GM12873 (cell line): ENCODE measurements at regions not wholly inside any gene's neighbourhood (a gene's known extent, or its start where the extent isn't known, plus 50 kb on each side); places are given as distances from the start of the nearest gene placed in this dataset.

Source experiments
- TF ChIP-seq, protein P1 (sequence below): IDR thresholded peaks from 2 replicates; pipeline ENCODE4 v1.5.1; 2012; ENCODE audit warnings: low read depth, mild to moderate bottlenecking, moderate library complexity, low read length, control low read depth; ENCODE audit not compliant: insufficient read depth; ENCODE audit errors: missing control alignments

DNA sequence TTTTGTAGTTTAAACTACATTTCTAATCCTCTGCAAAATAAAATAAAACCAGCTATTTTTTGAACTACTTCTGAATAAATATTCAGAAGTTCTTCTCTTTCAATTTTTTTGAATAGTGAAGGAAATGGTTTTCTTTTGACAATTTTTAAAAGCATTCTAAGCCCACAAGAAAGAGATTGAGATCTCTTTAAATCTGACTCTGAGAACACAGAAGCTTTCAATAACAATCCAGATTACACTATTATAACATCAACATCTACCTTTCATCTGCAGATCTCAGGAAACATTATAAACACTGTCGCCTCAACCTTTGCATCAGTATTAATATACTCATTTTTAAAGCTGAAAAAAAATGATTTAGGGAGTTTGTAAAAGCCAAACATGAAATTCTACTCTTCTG is 247.5 kb upstream of the PREP start:
- TF ChIP-seq, protein P1, sequence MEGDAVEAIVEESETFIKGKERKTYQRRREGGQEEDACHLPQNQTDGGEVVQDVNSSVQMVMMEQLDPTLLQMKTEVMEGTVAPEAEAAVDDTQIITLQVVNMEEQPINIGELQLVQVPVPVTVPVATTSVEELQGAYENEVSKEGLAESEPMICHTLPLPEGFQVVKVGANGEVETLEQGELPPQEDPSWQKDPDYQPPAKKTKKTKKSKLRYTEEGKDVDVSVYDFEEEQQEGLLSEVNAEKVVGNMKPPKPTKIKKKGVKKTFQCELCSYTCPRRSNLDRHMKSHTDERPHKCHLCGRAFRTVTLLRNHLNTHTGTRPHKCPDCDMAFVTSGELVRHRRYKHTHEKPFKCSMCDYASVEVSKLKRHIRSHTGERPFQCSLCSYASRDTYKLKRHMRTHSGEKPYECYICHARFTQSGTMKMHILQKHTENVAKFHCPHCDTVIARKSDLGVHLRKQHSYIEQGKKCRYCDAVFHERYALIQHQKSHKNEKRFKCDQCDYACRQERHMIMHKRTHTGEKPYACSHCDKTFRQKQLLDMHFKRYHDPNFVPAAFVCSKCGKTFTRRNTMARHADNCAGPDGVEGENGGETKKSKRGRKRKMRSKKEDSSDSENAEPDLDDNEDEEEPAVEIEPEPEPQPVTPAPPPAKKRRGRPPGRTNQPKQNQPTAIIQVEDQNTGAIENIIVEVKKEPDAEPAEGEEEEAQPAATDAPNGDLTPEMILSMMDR, result no peak

DNA sequence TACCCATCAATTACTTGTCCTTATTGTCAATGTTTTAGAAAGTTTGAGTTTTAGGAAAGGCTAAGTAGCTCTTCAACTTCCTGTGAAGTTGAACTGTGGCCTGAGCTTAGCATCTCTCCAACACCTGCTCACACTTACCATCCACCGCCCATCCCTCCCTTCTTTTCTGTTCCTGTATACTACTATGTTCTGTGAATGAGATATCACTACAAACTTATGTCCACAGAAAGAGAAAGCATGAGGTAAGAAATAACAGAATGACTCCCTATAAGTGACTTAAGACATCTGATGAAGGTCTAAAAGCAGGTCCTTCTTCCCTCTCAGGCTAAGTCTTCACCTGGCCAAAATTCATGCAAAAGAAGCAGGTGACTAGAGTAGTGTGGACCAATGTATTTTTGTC is 246.3 kb upstream of the PREP start:
- TF ChIP-seq, protein P1, result no peak

DNA sequence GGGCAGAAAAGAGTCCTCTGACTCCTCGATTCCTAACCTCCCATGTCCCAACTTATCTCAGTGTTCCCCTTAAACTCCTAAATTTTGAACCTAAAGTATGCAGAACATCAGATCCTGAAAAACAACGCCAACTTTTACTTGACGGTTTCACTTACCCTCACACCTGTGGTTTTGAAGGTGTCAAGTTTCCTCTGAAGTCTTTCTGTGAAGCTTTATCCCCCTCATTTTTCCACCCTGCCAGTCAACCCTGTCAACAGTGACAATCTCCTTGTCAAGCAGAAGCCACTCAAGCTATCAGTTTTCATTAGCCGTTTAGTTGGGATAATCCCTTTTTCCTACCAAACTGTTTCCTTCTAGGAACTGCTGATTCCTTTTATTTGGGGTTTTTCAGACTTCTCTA is 245.4 kb upstream of the PREP start:
- TF ChIP-seq, protein P1, result no peak

DNA sequence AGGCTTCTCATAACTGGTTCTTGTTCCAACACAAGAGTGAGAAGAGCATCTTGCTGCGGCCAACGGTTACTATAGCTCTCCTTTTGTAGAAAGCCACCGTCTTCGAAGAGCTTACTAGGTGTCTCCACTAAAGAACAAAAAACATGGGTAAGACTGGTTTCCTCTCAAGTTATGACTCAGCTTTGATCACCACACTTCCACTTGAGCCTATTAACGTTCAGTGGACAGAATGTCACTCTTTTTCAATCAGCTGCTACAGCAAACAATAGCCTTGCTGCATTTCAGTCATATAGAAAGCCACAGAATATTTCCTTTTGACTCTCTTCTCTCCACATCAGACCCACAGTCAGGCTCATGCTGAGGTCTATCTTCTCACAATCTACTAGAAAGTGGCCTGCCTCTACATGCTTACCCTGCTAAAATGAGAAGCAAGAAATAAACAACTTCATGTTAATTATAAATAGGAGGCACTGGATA is 243.5 kb upstream of the PREP start:
- TF ChIP-seq, protein P1, result no peak

DNA sequence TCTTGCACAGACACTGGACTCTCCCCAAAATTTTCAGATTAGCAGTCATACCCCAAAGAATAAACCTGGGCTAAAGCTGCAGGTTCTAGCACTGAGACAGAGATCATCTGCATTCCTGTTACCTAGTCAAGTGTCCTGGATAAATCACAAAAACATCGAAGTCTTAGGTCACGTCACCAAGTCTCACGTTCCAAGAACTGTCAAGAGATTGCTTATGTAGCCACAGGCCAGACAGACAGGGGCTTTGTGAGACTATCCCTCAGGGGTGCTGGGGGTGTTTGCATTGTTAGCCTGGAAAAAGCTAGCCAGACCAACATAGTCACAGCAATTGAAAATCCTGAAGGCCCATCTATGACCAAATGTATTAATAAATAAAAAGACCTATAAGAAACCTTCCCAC is 243.1 kb upstream of the PREP start:
- TF ChIP-seq, protein P1, result no peak

DNA sequence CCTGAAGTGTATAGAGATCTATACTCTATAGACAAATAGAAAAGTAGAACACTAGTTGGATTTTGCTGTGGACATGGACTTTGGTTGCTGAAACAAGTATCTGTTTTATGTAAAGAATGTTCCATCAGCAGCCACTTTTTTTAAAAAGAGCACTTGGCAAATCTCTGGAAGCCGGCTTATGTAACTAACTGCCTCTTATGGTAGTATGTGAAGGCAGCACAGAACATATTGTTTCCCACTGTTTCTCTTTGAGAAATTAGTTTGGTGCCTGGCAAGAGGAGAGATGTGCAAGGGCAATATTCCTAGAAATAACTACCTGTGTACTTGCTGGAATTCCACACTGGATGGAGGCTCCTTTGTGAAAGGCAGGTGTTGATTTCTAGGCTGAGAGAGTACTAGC is 242.3 kb upstream of the PREP start:
- TF ChIP-seq, protein P1, result no peak

DNA sequence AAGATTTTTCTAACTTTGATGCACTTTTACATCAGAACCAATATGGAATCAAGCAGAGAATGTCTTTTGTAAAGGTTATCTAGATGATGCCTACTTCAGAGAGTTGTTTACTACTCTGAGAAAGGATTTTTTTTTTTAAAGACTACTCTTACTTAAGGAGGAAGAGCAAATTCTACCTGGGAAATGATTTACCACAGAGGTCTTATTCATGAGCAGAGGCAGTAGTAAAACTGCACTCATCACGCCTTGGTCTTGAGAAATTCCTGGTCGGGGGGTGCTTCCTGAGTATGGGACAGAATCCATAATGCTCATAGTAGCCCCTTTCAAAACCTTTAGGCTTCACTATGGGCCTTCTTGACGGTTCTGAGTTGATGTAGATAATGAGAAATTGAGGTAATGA is 241.8 kb upstream of the PREP start:
- TF ChIP-seq, protein P1, result no peak
